Testis (tissue), 2 donors: ENCODE measurements at regions not wholly inside any gene's neighbourhood (a gene's known extent, or its start where the extent isn't known, plus 50 kb on each side); places are given as distances from the start of the nearest gene placed in this dataset.

Experiments
- CTCF ChIP-seq, 3 experiments: fragments of 450-650 bp in 2 of 3; fragments of 200-600 bp in 1 of 3; sonication (generic) in 1 of 3; IDR thresholded peaks; one replicate each; pipeline ENCODE4 v1.5.1; 2016 to 2019; ENCODE audit warnings: antibody characterized with exemption in 3 of 3, mild to moderate bottlenecking in 2 of 3, moderate library complexity in 1 of 3
- POLR2A ChIP-seq: fragments of 450-650 bp; IDR thresholded peaks from one replicate; pipeline ENCODE4 v1.6.1; 2017; ENCODE audit warnings: antibody characterized with exemption, mild to moderate bottlenecking, moderate library complexity

- no peak for TF ChIP-seq CTCF (IDR thresholded peaks at IDR 0.05)
- TF ChIP-seq POLR2A: no peak
These were observed 80.1 kb downstream of the PTPRS start for GRCh38 chr19:5260381-5260967.
